H1 (cell line): ENCODE measurements at regions not wholly inside any gene's neighbourhood (a gene's known extent, or its start where the extent isn't known, plus 50 kb on each side); places are given as distances from the start of the nearest gene placed in this dataset.

Source experiments
- SIX5 ChIP-seq: IDR thresholded peaks from 2 replicates; pipeline ENCODE4 v1.6.1; 2011; ENCODE audit warnings: mild to moderate bottlenecking, low read depth, low read length
- TF ChIP-seq, protein P1 (sequence below): fragments of 300-600 bp; sonication (generic); IDR thresholded peaks from 2 replicates; pipeline ENCODE4 v1.7.1; 2012; ENCODE audit warnings: low read length, moderate library complexity, mild to moderate bottlenecking, inconsistent platforms; ENCODE audit not compliant: insufficient replicate concordance

GRCh38 chr5:120895660-120896059 is 431.6 kb downstream of the PRR16 start (continued):
- TF ChIP-seq, protein P1, sequence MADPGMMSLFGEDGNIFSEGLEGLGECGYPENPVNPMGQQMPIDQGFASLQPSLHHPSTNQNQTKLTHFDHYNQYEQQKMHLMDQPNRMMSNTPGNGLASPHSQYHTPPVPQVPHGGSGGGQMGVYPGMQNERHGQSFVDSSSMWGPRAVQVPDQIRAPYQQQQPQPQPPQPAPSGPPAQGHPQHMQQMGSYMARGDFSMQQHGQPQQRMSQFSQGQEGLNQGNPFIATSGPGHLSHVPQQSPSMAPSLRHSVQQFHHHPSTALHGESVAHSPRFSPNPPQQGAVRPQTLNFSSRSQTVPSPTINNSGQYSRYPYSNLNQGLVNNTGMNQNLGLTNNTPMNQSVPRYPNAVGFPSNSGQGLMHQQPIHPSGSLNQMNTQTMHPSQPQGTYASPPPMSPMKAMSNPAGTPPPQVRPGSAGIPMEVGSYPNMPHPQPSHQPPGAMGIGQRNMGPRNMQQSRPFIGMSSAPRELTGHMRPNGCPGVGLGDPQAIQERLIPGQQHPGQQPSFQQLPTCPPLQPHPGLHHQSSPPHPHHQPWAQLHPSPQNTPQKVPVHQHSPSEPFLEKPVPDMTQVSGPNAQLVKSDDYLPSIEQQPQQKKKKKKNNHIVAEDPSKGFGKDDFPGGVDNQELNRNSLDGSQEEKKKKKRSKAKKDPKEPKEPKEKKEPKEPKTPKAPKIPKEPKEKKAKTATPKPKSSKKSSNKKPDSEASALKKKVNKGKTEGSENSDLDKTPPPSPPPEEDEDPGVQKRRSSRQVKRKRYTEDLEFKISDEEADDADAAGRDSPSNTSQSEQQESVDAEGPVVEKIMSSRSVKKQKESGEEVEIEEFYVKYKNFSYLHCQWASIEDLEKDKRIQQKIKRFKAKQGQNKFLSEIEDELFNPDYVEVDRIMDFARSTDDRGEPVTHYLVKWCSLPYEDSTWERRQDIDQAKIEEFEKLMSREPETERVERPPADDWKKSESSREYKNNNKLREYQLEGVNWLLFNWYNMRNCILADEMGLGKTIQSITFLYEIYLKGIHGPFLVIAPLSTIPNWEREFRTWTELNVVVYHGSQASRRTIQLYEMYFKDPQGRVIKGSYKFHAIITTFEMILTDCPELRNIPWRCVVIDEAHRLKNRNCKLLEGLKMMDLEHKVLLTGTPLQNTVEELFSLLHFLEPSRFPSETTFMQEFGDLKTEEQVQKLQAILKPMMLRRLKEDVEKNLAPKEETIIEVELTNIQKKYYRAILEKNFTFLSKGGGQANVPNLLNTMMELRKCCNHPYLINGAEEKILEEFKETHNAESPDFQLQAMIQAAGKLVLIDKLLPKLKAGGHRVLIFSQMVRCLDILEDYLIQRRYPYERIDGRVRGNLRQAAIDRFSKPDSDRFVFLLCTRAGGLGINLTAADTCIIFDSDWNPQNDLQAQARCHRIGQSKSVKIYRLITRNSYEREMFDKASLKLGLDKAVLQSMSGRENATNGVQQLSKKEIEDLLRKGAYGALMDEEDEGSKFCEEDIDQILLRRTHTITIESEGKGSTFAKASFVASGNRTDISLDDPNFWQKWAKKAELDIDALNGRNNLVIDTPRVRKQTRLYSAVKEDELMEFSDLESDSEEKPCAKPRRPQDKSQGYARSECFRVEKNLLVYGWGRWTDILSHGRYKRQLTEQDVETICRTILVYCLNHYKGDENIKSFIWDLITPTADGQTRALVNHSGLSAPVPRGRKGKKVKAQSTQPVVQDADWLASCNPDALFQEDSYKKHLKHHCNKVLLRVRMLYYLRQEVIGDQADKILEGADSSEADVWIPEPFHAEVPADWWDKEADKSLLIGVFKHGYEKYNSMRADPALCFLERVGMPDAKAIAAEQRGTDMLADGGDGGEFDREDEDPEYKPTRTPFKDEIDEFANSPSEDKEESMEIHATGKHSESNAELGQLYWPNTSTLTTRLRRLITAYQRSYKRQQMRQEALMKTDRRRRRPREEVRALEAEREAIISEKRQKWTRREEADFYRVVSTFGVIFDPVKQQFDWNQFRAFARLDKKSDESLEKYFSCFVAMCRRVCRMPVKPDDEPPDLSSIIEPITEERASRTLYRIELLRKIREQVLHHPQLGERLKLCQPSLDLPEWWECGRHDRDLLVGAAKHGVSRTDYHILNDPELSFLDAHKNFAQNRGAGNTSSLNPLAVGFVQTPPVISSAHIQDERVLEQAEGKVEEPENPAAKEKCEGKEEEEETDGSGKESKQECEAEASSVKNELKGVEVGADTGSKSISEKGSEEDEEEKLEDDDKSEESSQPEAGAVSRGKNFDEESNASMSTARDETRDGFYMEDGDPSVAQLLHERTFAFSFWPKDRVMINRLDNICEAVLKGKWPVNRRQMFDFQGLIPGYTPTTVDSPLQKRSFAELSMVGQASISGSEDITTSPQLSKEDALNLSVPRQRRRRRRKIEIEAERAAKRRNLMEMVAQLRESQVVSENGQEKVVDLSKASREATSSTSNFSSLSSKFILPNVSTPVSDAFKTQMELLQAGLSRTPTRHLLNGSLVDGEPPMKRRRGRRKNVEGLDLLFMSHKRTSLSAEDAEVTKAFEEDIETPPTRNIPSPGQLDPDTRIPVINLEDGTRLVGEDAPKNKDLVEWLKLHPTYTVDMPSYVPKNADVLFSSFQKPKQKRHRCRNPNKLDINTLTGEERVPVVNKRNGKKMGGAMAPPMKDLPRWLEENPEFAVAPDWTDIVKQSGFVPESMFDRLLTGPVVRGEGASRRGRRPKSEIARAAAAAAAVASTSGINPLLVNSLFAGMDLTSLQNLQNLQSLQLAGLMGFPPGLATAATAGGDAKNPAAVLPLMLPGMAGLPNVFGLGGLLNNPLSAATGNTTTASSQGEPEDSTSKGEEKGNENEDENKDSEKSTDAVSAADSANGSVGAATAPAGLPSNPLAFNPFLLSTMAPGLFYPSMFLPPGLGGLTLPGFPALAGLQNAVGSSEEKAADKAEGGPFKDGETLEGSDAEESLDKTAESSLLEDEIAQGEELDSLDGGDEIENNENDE, result no peak
- no peak for TF ChIP-seq SIX5
